ENCODE measurements at regions not wholly inside any gene's neighbourhood (a gene's known extent, or its start where the extent isn't known, plus 50 kb on each side); places are given as distances from the start of the nearest gene placed in this dataset.

DNA sequence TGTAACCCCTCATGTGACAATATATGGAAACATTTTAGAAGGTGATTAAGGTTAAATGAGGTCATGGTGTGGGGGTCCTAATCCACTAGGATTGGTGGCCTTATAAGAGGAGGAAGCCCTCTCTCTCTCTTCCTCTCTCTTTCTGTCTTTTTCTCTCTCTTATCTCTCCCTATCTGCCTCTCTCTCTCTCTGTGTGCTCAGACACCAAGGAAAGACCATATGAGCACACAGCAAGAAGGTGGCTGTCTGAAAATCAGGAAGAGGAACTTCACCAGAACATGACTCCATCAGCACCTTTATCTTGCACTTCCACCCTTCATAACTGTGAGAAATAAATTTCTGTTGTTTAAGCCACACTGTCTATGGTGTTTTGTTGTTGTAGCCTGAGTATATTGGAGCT is 1472.2 kb downstream of the PCDH7 start:
- Histone ChIP-seq H3K4me1 (ENCODE audit: insufficient read depth, low read length) (no peaks in the 10 kb centered on the region), H3K36me3 (ENCODE audit: insufficient read depth, low read length) (no peaks in the 10 kb centered on the region), H3K9me3 (ENCODE audit: control insufficient read depth, insufficient read depth, low read length) (no peaks in the 10 kb centered on the region), H3K9ac (ENCODE audit: low read depth, low read length) (no peak overlapping the region)

GRCh38 chr4:32192991-32193390 is 1472.8 kb downstream of the PCDH7 start:
- no peak overlapping the region for H3K9ac ChIP-seq (ENCODE audit: low read depth, low read length)
- H3K9me3 ChIP-seq (ENCODE audit: control insufficient read depth, insufficient read depth, low read length): no peaks in the 10 kb centered on the region
- no peaks in the 10 kb centered on the region for H3K4me1 ChIP-seq (ENCODE audit: insufficient read depth, low read length)
- H3K36me3 ChIP-seq (ENCODE audit: insufficient read depth, low read length): no peaks in the 10 kb centered on the region

- Histone ChIP-seq H3K4me1 (ENCODE audit: insufficient read depth, low read length) (no peaks in the 10 kb centered on the region), H3K9me3 (ENCODE audit: control insufficient read depth, insufficient read depth, low read length) (no peaks in the 10 kb centered on the region), H3K36me3 (ENCODE audit: insufficient read depth, low read length) (no peaks in the 10 kb centered on the region)
Measured at GRCh38 chr4:32196950-32197688, 1477.0 kb downstream of the PCDH7 start.

GRCh38 chr4:32199639-32200038 is 1479.5 kb downstream of the PCDH7 start:
- no peaks in the 10 kb centered on the region for H3K36me3 ChIP-seq (ENCODE audit: insufficient read depth, low read length)
- H3K9ac ChIP-seq (ENCODE audit: low read depth, low read length): no peak overlapping the region
- H3K4me1 ChIP-seq (ENCODE audit: insufficient read depth, low read length): no peaks in the 10 kb centered on the region
- no peaks in the 10 kb centered on the region; the same call in 1 of the 2 replicates for H3K9me3 ChIP-seq (ENCODE audit: control insufficient read depth, insufficient read depth, low read length)

More at GRCh38 chr4:32196950-32197688, 1477.0 kb downstream of the PCDH7 start:
- no peak overlapping the region for H3K9ac ChIP-seq (ENCODE audit: low read depth, low read length)

DNA sequence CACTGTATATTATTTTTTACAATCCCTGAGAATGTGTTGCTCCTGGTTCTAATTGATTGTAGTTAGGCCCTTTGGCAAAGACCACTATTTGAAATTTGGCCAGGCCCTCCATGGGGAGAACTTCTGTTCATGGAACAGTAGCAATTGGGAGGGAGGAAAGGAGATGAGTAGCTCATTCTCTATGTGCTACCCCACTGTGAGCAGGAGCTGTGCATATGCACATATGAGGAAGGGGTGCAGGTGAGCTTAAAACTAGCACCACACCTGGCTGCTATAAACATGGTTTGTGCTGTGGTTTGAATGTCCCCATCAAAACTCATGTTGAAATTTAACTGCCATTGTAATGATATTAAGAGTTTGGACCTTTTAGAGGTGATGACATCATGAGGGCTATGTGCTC is 1483.2 kb downstream of the PCDH7 start:
- Histone ChIP-seq H3K4me1 (ENCODE audit: insufficient read depth, low read length) (no peaks in the 10 kb centered on the region), H3K9me3 (ENCODE audit: control insufficient read depth, insufficient read depth, low read length) (peaks cover 12% of the 10 kb centered on the region; the same call in 1 of the 2 replicates), H3K9ac (ENCODE audit: low read depth, low read length) (no peak overlapping the region), H3K36me3 (ENCODE audit: insufficient read depth, low read length) (no peaks in the 10 kb centered on the region)

DNA sequence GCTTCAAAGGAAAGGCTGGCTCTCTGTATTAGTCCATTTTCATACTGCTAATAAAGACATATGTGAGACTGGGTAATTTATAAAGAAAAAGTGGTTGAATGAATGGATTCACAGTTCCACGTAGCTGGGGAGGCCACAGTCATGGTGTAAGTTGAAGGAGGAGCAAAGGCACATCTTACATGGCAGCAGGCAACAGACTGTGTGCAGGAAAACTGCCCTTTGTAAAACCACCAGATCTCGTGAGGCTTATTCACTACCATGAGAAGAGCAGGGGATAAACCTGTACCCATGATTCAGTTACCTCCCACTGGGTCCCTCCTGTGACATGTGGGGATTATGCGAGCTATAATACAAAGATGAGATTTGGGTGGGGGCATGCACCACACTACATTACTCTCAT is 1486.6 kb downstream of the PCDH7 start:
- Histone ChIP-seq H3K4me1 (ENCODE audit: insufficient read depth, low read length) (no peaks in the 10 kb centered on the region), H3K9ac (ENCODE audit: low read depth, low read length) (no peak overlapping the region)

GRCh38 chr4:32207456-32207855 is 1487.3 kb downstream of the PCDH7 start:
- Histone ChIP-seq H3K36me3 (ENCODE audit: insufficient read depth, low read length) (no peaks in the 10 kb centered on the region), H3K4me1 (ENCODE audit: insufficient read depth, low read length) (0 out of 2 replicates have a peak, but pooled peaks cover 3% of the 10 kb centered on the region), H3K9me3 (ENCODE audit: control insufficient read depth, insufficient read depth, low read length) (peaks cover 12% of the 10 kb centered on the region; the same call in 1 of the 2 replicates), H3K9ac (ENCODE audit: low read depth, low read length) (no peak overlapping the region)

More for the DNA sequence above, 1486.6 kb downstream of the PCDH7 start:
- Histone ChIP-seq H3K9me3 (ENCODE audit: control insufficient read depth, insufficient read depth, low read length) (peaks cover 12% of the 10 kb centered on the region; the same call in 1 of the 2 replicates), H3K36me3 (ENCODE audit: insufficient read depth, low read length) (no peaks in the 10 kb centered on the region)

DNA sequence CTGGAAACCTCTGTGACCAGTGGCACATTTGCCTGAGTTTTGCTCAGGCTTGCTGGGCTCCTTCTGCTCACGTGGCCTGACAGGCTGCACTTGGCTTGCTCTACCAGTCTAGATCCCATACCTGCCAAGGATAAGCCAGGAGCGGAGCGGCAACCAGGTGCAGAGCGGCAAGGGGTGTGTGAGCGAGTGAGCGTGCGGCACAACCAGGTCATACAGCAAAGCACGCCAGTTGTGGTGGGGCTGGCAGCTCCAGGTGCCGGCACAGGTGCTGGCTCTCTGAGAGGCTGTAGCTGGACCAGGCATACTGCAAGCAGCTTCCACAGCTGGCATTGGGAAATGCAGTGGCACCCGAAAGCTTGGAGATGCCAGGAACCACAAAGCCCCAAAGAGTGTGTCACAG is 1495.1 kb downstream of the PCDH7 start:
- H3K4me1 ChIP-seq (ENCODE audit: insufficient read depth, low read length): 0 out of 2 replicates have a peak, but pooled peaks cover 3% of the 10 kb centered on the region
- no peaks in the 10 kb centered on the region for H3K36me3 ChIP-seq (ENCODE audit: insufficient read depth, low read length)
- H3K9me3 ChIP-seq (ENCODE audit: control insufficient read depth, insufficient read depth, low read length): no peaks in the 10 kb centered on the region
- no peak overlapping the region for H3K9ac ChIP-seq (ENCODE audit: low read depth, low read length)

DNA sequence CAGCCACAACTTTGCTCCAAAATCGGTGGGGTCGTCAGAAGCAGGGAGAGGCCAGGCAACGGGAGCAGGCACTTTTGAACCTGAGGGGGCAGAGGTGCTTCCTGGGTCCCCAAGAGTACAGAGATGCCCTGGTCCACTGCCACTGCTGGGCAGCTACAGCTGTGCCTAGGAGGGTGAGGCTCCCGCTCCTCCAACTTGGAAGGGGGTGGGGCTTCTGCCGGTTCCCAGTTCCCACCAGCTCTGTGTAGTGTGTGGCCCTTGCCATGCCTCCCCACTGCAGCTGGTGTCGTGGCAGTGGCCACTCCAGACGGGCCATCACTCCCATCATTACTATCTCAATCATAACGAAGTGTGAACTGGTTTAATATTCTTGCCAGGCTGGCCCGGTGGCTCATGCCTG is 1496.3 kb downstream of the PCDH7 start:
- Histone ChIP-seq H3K4me1 (ENCODE audit: insufficient read depth, low read length) (0 out of 2 replicates have a peak, but pooled peaks cover 3% of the 10 kb centered on the region), H3K36me3 (ENCODE audit: insufficient read depth, low read length) (no peaks in the 10 kb centered on the region), H3K9ac (ENCODE audit: low read depth, low read length) (no peak overlapping the region), H3K9me3 (ENCODE audit: control insufficient read depth, insufficient read depth, low read length) (no peaks in the 10 kb centered on the region)

GRCh38 chr4:32219306-32220075 is 1499.3 kb downstream of the PCDH7 start:
- Histone ChIP-seq H3K9ac (ENCODE audit: low read depth, low read length) (no peak overlapping the region), H3K36me3 (ENCODE audit: insufficient read depth, low read length) (no peaks in the 10 kb centered on the region), H3K9me3 (ENCODE audit: control insufficient read depth, insufficient read depth, low read length) (no peaks in the 10 kb centered on the region), H3K4me1 (ENCODE audit: insufficient read depth, low read length) (no peaks in the 10 kb centered on the region)

DNA sequence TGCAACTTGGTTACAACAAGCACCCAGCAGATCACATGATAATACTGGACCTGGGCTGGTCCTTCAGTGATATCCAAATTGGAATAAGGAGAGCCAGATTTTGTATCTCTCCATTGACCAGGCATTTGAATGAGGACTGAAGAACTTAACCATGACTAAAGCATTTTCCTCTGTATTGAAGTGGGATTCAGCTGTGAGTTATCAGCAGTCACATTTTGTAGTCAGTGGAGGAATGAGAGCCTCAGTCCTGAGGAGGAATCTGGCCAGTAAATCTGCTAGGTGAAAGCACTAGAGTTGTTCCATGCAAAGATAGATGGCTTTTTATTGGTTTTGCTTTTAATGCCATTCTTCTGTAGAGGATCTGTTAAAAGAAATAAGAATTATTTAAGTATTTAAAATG is 1506.0 kb downstream of the PCDH7 start:
- no peaks in the 10 kb centered on the region for H3K36me3 ChIP-seq (ENCODE audit: insufficient read depth, low read length)
- no peaks in the 10 kb centered on the region for H3K4me1 ChIP-seq (ENCODE audit: insufficient read depth, low read length)
- H3K9me3 ChIP-seq (ENCODE audit: control insufficient read depth, insufficient read depth, low read length): no peaks in the 10 kb centered on the region
- H3K9ac ChIP-seq (ENCODE audit: low read depth, low read length): no peak overlapping the region

DNA sequence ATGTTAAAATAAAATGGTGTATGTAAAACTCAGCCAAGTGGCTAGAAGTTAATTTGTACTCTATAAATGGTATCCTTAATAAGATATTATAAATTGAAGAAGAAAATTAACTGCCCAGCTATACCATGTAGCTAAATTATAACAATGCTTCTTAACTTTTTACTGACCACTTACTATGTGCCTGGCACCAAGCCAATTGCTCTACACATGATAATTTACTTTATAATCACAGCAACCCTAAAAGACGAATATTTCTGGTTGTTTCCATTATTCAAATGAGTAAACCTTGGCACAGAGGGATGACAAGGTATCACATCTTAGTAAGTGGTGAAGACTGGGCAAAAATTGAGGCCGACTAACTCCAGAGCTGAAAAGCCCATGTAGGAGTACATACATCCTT is 1506.6 kb downstream of the PCDH7 start:
- Histone ChIP-seq H3K36me3 (ENCODE audit: insufficient read depth, low read length) (no peaks in the 10 kb centered on the region), H3K9me3 (ENCODE audit: control insufficient read depth, insufficient read depth, low read length) (no peaks in the 10 kb centered on the region), H3K9ac (ENCODE audit: low read depth, low read length) (no peak overlapping the region), H3K4me1 (ENCODE audit: insufficient read depth, low read length) (no peaks in the 10 kb centered on the region)

DNA sequence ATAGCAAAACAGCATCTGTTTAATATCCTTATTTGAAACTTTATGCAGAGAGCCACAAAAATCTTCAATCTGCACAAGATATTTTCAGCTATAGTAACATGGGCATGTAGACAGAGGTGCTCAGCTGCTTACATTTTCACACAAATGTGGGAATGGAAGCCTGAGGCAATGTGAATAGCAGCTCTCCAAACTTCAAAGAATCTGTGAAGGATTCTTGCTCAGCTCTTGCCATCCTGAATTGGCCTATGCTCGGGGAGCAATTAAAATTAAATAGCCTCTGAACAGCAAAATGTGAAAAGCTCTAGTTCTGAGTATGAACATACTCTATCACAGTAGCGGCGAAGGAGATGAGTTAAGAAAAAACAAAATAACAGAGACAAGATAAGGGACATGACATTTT is 1523.8 kb downstream of the PCDH7 start:
- H3K9me3 ChIP-seq (ENCODE audit: control insufficient read depth, insufficient read depth, low read length): no peaks in the 10 kb centered on the region
- peaks cover 4% of the 10 kb centered on the region; the same call in 1 of the 2 replicates for H3K4me1 ChIP-seq (ENCODE audit: insufficient read depth, low read length)
- no peaks in the 10 kb centered on the region for H3K36me3 ChIP-seq (ENCODE audit: insufficient read depth, low read length)
- H3K9ac ChIP-seq (ENCODE audit: low read depth, low read length): no peak overlapping the region

DNA sequence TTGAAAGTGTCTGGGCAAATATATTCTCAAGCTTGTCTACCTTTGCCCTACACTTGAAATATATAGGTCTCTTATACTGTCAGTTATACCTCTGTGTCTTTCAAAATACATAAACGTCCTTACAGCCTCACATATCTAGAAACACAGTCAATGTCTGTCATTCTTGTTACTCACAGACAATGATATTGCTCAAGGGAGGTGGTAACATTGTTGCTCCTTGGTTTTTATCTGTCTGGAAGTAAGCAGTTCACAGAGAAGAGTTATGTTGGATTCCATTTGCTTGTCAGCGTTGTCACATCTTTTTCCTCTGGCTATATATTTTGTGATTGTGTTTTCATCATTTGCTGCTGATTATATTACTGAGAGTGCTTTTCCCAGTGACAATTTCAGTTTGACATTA is 1528.9 kb downstream of the PCDH7 start:
- Histone ChIP-seq H3K36me3 (ENCODE audit: insufficient read depth, low read length) (no peaks in the 10 kb centered on the region), H3K4me1 (ENCODE audit: insufficient read depth, low read length) (no peaks in the 10 kb centered on the region), H3K9ac (ENCODE audit: low read depth, low read length) (no peak overlapping the region), H3K9me3 (ENCODE audit: control insufficient read depth, insufficient read depth, low read length) (no peaks in the 10 kb centered on the region)

DNA sequence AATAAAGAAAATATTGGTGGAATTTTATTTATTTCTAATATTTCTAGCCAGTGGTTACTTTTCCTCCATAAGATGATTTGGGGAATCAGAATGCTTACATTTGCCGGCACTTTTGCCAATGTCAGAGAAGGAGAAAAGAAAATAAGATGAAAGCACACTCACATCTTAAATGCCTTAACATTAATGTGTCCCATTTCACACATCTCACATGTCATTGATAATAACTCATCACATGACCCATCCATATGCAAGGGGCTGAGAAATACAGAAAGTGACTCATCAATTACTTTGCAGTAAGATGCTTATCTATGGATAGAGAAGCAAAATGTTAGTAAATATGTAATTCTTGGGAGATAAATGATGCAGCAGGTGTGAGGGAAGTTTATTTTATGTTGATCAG is 1531.0 kb downstream of the PCDH7 start:
- Histone ChIP-seq H3K36me3 (ENCODE audit: insufficient read depth, low read length) (no peaks in the 10 kb centered on the region), H3K9me3 (ENCODE audit: control insufficient read depth, insufficient read depth, low read length) (no peaks in the 10 kb centered on the region), H3K9ac (ENCODE audit: low read depth, low read length) (no peak overlapping the region), H3K4me1 (ENCODE audit: insufficient read depth, low read length) (no peaks in the 10 kb centered on the region)

Data from ES-I3 (cell line).